ENCODE measurements at regions not wholly inside any gene's neighbourhood (a gene's known extent, or its start where the extent isn't known, plus 50 kb on each side); places are given as distances from the start of the nearest gene placed in this dataset.

- TF ChIP-seq EP300 (IDR thresholded peaks at IDR 0.05), result no peak
- TF ChIP-seq POLR2A (IDR thresholded peaks at IDR 0.05), result no peak
- no peak for TF ChIP-seq CTCF (IDR thresholded peaks at IDR 0.05)
- TF ChIP-seq POLR2AphosphoS5 (IDR thresholded peaks at IDR 0.05), result no peak
These were observed 905.7 kb upstream of the TENM4 start for GRCh38 chr11:80346353-80347059.

All from sigmoid colon (tissue), 4 donors.